ENCODE measurements at regions not wholly inside any gene's neighbourhood (a gene's known extent, or its start where the extent isn't known, plus 50 kb on each side); places are given as distances from the start of the nearest gene placed in this dataset.
"Not testable (repeated sequence)": the region's sequence is repeated elsewhere in the genome, so short reads cannot be mapped to it uniquely, and the experiment has no call there.

DNA sequence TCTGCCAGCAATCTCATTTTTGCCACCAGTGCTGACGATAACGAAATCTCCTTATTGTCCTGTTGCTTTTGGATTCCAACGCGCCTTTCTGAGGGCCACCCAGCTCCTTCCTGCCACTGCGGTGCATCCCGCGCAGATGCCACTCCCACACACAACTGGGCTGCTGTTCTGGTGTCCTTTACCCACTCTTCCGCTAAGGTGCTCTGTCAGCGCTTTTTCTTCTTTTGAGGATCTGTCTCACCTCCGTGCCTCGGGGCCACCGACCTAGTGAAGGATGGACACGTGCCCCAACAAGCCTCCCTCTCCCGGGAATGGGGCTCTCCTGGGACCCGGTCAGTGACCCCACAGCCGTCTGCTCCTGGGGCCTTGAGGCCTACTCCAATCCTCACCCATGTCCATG lies 314.3 kb upstream of the COBL start:
- no peak for DNase-seq (ENCODE audit: low read depth, low spot score)

DNA sequence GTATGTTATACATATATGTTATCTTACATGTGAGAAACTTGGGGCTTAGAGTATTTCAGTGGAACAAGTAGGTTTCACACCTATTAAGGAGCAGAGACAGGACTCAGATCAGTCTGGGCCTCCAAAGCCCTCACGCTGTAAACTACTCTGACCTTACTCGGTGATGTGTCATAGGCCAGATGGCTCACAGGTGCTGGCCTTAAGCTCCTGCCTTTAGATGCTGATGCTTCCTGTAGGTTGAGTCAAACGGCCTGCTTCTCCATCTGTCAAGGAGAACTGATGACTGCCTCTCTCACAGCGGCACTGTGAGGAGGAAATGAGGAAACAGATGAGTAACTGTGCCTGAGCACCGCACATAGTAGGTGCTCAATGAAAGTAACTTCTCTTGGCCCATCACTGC lies 312.6 kb upstream of the COBL start:
- DNase-seq (ENCODE audit: low read depth, low spot score) = no peak

DNA sequence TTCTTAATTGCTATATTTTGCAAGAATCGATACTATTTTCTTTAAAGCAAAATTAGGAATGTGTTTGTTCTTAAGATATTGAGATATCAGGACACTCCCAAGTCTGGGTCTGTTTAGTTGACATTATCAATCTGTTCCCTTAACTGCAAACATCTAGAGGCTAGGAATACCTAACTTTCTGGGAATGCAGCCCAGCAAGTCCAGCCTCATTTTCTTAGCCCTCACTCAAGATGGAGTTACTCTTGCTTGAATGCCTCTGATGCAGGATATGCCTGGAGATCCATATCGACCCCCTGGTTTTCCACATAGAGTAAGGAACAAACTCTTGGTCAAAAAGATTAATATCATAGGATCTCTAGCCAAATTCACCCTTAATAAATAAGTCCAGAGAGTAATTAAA lies 305.3 kb upstream of the COBL start:
- no peak for DNase-seq (ENCODE audit: low read depth, low spot score)

DNA sequence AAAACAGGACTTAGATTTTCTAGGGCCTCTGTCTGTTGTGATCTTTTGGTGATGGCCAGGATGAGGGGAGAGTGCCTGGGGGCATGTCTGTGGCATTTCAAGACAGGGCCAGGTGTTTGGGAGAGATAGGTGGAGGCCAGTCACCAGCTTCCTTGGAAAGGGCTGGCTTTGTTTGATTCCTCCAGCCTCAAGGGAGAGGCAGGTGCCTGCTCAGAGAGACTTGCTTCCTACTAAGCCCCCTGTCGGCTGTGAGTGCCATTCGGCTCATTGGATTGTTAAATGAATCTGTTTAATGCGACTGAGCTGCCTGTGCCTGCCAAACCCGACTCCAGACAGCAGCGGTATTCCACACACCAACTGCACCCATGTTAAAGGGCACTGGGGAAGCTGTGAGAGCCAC lies 304.1 kb upstream of the COBL start:
- no peak for DNase-seq (ENCODE audit: low read depth, low spot score)

DNA sequence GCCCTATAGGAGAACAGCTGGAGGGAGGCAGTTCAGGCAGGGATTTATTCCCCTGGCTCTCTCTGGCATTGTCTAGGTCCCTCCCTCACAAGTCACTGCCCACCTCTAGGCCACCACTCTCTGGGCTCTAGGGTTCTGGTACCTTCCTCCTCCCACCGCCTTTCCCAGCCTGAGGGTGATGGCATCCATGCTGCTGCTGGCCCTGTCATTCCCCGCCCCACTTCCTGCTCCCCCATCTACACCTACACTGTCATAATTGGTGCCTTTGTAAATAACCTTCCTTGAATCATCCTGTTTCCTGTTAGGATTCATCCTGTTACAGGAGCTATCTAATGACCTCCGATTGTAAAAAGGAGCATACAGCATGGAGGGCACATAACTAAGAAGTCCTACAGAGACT lies 303.3 kb upstream of the COBL start:
- no peak for DNase-seq (ENCODE audit: low read depth, low spot score)

DNA sequence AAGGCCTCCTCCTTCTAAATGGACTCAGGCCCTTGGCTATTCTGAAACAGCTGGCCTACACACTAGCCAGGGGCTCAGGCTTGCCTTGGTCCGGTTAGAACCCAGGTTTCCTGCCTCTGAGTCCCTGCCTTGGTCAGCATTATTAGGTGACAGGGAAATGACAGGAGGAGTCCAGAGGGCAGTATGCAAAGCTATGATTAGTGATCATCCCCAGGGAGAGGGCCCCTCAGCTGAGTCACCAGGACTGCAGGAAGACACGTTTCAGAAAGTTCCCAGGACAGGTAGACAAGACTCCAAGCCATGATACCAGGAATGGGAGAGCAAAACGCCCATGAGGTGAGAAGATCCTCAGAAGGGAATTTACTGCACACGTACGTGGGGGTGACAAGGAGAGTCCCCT lies 301.1 kb upstream of the COBL start:
- DNase-seq (ENCODE audit: low read depth, low spot score) = no peak

DNA sequence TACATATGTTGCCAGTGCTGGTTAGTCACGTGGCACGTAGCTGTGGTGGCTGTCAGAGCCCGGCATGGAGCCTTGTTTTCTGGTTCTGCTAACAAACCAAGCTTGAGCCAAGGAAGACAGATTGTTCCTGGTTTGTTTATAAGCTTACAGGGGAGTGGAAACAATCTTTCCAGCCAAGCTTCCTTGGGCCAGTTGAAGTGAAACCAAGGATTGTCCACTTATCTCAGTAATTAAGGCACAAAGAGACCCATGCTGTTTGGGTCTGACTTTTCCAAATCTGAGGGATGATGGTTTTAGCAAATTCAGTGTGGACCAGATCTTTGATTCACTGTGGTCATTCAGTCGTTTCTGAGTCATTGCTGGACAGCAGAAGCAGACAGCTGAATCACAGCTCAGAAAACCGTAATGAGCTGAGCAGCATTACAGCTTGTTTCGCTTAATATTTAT lies 297.3 kb upstream of the COBL start:
- DNase-seq (ENCODE audit: low read depth, low spot score) = no peak

DNA sequence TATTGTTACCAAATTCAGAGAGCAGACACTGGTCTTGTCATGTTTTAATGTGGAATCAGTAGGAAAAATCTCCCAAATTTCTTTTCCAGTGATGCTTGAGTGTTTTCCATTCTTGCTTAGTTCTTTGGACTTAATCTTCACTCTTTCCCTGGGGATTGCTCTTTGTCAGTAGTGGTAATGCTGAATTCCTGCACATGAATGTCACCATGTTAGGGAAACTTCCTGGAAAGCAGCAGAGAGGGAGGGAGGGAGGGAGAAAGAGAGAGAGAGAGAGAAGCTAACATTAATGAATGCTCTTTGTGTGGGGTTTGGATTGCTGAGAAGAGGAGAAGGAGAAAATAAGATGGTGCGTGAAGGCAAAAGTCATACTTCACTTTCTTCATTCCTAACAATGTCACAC lies 295.3 kb upstream of the COBL start:
- DNase-seq (ENCODE audit: low read depth, low spot score) = no peak

DNA sequence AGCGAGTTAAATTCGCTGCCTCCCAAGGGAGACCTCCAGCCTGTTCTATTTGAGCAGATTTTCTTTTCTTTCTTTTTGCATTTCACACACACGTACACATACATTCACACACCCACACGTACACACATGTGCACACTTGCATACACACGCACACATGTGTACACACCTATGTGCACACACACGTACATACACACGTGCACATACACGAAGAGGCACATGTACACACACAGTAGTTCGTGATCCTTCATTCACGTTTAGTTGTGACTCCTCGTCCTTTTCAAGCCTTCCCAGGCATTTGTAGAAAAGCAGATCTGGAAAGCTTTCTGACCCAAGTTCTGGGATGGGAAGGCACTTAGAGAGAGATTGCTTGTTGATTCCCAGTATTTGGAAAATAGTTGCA lies 290.8 kb upstream of the COBL start:
- no peak for DNase-seq (ENCODE audit: low read depth, low spot score)

DNA sequence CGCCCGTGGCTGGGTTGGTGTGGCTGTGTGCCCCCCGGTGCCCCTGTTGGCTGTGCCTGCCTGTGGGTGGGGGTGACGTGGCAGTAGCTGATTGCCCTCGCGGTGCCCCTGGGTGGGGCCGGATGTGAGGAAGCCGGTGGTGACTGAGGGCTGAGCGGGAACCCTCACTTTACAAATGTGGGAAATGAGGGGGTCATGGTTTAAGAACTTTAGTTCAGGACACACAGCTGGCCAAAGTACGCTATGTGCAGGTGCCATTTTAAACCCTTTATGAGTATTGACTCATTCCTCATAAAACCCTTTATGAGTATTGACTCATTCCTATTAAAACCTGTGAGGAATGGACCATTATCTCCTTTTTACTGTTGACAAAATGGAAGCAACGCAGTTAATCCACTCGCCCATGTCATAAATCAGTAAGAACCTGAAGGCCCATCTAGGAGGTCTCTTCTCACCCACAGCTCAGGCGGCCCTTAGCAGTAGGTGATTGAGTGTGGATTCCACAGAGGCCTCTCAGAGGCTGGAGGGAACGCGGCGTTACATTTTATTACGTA lies 290.1 kb upstream of the COBL start:
- no peak for DNase-seq (ENCODE audit: low read depth, low spot score)

DNA sequence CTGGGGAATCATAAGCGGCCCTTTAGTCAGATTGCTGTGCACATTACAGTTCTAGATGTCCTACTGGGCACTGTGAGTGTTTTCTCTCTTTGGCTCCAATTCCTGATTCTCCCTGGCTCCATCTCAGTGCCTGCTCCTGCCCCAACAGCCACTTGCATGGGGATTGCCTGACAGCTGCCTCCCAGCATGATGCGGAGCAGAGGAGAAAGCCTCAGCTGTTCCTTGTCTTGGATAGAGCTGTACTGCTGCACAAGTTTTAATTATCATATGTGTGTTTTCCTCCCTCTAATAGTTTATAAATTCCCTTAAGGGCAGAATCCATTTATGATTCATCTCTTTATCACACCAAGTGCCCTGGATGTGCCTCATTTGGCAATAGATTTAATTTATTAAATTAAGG lies 285.8 kb upstream of the COBL start:
- no peak for DNase-seq (ENCODE audit: low read depth, low spot score)

DNA sequence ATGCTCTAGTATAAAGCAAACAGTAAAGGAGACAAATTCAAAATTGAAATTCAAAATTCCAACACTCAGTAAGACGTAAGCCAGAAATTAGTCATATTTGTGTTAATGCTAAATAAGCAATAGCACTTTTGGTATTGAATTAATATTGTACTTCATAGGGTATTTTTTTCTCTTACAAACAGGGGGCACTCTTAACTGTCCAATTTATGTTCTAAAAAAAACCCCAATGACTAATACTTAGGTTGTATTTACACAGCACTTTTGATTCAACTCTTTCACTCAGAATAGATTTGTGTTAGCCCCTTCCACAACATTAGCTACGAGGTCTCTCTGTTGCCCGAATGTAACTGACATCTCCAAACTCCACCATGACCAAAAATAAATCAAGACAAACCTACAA lies 284.9 kb upstream of the COBL start:
- no peak for DNase-seq (ENCODE audit: low read depth, low spot score)

DNA sequence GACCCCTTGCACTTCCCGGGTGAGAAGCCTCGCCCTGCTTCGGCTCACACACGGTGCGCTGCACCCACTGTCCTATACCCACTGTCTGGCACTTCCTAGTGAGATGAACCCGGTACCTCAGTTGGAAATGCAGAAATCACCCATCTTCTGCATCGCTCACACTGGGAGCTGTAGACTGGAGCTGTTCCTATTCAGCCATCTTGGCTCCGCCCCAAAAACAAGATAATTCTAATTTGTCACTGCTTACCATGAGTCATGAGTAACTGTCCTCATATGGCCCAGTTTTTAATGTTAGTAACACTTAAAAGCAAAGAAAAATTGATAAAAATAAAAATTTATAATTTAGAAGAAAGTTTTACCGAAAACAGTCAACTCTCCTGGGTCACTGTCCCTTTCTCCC lies 283.3 kb upstream of the COBL start:
- not testable (repeated sequence) for DNase-seq (ENCODE audit: low read depth, low spot score)

DNA sequence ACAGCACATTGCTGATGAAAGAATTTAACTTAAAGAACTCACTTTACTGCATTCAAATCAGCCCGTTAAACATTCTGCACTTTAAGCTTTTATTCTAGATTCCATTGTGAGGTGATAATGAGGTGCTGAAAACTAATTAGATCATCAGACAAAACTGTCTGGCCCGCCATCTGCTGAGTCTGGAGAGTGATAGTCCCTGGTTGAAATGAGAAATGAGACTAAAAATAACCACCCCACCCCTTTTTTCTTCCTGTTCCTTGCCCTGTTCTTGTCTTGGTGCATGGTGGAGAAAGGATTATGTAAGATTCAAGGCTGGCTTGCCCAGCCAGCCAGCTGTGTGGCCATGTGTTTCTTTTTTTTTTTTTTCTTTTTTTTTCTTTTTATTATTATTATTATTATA lies 277.0 kb upstream of the COBL start:
- DNase-seq (ENCODE audit: low read depth, low spot score) = no peak

DNA sequence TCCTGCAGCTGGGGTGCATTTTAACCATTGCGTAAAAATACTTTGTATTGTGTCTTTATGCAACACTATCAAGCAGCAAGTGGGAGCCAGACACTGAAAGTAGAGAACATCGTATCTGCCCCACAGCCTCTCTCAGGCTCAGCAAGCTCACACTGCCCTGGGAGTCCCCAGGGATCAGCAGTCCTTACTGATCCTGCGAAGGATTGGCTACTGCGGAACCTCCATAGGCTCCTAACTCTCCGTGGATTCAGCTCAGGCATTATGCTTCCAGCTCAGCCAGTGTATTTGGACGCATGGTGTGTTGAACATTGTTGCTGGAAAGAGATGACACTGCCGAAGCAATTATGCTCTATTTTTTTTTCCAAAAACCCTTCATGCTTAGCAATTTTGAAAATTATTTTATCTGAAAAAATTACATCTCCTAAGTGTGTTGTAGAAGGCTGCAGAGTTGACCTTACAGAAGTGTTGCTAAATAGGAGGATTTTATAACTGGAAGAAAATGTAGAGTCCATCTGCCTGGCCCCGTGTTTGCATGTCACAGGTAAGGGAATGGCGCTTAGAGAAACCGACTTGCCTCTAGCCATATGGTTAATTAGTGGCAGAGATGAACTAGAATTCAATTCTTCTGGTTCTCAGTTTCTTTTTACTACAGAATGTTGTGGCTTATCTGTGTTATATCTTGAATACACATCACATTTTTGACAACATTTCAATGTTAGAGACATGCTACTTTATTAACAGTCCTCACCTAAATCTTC lies 276.4 kb upstream of the COBL start:
- no peak for DNase-seq (ENCODE audit: low read depth, low spot score)

DNA sequence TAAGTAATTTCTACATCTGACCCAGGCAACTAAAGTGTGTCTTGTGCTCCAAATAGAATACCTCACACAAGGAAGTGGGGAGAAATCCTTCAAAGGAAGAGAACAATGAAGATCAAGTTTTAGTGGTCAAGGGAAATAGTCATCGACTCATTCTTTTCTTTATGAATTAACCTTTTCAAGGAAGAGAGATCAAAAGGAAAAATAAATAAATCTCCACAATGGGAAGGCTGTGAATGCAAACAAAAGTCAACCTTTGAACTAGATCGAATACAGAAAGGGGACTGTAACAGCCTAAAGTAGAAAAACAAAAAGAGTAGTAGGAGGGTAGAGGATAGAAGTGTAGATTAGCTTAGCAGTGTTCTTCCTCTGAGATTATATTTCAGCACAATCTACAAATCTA lies 274.6 kb upstream of the COBL start:
- DNase-seq (ENCODE audit: low read depth, low spot score) = no peak

DNA sequence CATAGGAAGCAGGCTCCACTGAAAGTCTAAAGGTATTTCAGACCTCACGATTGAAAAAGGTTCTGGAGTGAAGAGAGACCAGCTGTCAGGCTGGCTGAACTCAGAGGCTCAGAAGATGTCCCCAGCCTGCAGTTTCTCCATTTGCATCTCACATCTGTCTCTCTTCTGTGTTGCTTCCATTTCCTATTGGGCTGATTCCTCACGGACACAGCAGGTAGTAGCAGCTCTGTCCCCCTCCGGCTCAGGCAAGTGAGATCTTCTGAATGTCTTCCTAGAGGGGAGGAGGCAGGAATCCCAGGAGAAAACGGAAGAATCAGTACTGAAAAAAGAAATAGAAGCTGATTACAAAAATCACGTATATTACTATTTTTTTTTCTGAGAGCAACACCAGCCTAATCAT lies 274.1 kb upstream of the COBL start:
- no peak for DNase-seq (ENCODE audit: low read depth, low spot score)

DNA sequence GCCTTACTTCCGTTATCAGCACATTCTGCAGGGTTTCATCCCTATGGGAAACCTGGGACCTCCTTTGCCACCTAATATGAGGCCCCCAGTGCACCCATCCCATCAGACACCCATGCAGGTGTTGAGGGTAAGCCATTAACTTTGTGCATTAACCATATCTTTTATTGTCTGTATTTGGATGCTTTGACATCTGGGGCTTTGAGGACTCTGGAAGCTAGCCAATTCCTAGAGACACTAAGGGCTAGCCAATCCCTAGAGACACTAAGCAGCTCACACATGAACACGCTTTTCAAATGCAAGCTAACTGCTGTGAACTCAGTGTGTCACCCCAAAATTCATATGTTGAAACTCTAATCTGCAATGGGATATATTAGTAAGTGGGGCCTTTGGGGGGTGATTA lies 272.5 kb upstream of the COBL start:
- no peak for DNase-seq (ENCODE audit: low read depth, low spot score)

DNA sequence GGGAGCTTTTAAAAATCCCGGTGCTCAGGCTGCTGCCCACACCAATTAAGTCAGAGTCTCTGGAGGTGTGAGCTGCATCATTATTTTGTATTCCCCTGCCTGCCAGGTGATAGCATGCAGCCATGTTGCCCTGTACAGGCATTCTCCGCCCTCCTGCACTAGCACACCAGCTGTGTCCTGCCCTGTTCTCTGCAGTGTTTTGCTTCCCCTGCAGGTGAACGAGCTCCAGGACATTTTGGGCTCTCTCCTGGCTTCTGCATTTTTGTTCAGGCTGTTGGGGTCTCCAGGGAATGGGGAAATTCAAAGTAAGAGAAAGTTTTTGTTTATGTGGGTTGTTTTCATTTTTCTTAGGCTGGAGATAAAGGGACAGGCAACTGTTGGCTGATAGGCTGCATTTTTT lies 271.0 kb upstream of the COBL start:
- no peak for DNase-seq (ENCODE audit: low read depth, low spot score)

DNA sequence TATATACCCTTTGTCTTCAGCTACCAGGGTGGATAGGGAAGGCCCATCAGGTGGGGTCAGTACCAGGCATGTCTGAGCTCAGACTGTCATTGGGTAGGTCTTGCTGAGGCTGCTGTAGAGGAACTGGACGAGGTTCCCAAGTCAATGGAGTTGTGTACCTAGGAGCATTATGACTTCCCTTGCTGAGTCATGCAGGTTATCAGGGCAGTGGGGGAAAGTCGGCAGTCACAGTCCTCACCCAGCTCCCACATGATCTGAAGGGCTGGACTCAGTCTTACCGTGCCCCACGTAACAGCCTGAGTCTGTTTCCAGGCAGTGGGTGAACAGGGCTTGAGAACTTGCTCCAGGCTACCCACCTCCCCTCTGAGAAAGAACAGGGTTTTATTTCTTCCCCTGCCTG lies 260.8 kb upstream of the COBL start:
- DNase-seq (ENCODE audit: low read depth, low spot score) = no peak

DNA sequence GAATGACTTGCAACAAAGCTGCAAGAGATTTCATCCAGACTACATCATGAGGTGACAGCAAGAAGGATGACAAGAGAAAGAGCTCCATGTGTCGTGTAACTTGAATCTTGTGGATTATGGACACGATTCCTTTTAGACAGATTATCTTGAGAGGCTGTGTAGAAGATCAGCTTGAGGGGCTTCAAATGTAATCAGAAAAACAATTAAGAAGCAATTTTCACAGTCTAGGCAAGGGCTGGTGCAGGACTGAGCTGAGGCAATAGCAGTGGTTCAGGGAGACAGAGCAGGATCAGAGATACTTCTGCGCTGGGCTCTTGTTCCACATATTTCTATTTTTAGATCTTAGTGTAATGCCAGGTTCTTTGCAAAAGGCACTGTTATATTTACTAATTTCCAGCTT lies 253.0 kb upstream of the COBL start:
- DNase-seq (ENCODE audit: low read depth, low spot score) = no peak

DNA sequence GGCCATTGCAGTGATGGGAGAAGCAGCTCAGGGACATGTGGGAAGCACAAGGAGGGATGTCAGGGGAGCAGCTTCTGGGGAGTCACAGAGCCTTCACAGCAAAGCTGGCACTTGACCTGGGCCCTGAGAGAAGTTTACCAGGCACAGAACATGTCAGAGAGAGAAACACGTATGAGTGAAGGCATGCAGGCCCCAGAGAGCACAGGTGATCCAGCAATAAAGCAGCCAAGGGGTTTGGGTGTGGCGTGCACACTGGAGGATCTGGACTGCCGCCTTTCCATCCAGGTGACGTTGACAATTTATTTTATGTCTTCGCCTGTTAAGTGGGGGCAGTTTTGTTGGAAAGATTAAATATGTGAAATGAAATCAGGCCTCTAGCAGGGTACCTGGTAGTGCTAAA lies 252.6 kb upstream of the COBL start:
- no peak for DNase-seq (ENCODE audit: low read depth, low spot score)

DNA sequence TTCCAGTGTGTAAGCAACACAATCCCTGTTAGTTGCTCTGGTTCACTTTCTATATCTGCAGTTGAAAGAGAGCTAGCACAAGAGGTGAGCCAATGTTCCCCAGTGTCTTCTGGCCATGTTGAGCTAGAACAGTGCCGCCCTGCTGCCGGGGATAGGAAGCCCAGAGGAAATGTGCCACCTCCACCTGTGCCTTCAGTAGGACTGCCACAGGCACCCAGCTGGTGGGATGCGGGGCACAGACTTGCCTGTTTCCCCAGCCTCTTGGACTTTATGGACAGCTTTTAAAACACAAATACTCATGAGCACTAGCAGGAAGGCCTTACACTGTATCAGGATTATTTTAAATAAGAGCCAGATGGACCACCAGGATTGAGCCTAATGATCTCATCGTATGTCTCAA lies 234.5 kb upstream of the COBL start:
- no peak for DNase-seq (ENCODE audit: low read depth, low spot score)

DNA sequence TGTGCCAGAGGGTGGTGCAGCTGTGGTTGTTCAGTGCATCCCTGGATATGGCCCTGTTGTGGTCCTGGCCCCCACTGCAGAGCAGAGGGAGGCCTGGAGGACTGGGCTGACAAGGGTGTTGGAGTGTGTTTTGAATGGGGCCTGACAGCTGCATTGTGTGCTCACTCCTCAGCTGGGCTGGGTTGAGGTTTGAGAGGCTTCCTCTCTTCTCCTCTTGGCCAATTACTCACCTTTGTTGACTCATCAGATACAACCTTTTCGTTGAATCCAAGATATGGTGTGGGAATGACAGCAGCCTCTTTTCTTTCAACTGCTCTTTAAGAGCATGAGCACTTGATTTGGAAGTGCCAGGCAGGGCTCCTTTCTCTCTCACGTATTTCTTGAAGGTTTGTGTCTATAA lies 228.5 kb upstream of the COBL start:
- no peak for DNase-seq (ENCODE audit: low read depth, low spot score)

Measured in smooth muscle cell of the brain vasculature (primary cell).